Ramos (cell line): ENCODE measurements at regions not wholly inside any gene's neighbourhood (a gene's known extent, or its start where the extent isn't known, plus 50 kb on each side); places are given as distances from the start of the nearest gene placed in this dataset.

Experiments used
- in situ Hi-C: fragments of 300-500 bp; cut with MboI; formaldehyde crosslinking; loops from one replicate; pipeline ENCODE4 v1.14.3; 2022; ENCODE audit warnings: low sequenced_read_pairs; ENCODE audit not compliant: unreplicated experiment

GRCh38 chr12:127419111-127419510, 847.9 kb upstream of the TMEM132C start:
- in situ Hi-C loops = no loop called here

- in situ Hi-C loops = no loop called here
Measured at GRCh38 chr12:127421614-127422013, 845.4 kb upstream of the TMEM132C start.

- in situ Hi-C loops = no loop called here
Measured at GRCh38 chr12:127422935-127423566, 843.9 kb upstream of the TMEM132C start.

- in situ Hi-C loops = no loop called here
Measured at GRCh38 chr12:127425474-127425873, 841.5 kb upstream of the TMEM132C start.

GRCh38 chr12:127428420-127428819, 838.5 kb upstream of the TMEM132C start:
- in situ Hi-C loops = no loop called here

GRCh38 chr12:127429551-127430285, 837.3 kb upstream of the TMEM132C start:
- in situ Hi-C loops = no loop called here

- in situ Hi-C loops = no loop called here
Measured at GRCh38 chr12:127430401-127430800, 836.6 kb upstream of the TMEM132C start.

GRCh38 chr12:127431177-127431576, 835.8 kb upstream of the TMEM132C start:
- in situ Hi-C loops = no loop called here

- in situ Hi-C loops = no loop called here
Measured at GRCh38 chr12:127431594-127431993, 835.4 kb upstream of the TMEM132C start.

GRCh38 chr12:127435439-127435838, 831.5 kb upstream of the TMEM132C start:
- in situ Hi-C loops = no loop called here

GRCh38 chr12:127438512-127439244, 828.3 kb upstream of the TMEM132C start:
- in situ Hi-C loops = no loop called here

GRCh38 chr12:127445581-127446139, 821.3 kb upstream of the TMEM132C start:
- in situ Hi-C loops = no loop called here

GRCh38 chr12:127448906-127449305, 818.1 kb upstream of the TMEM132C start:
- in situ Hi-C loops = no loop called here

GRCh38 chr12:127450826-127451225, 816.1 kb upstream of the TMEM132C start:
- in situ Hi-C loops = no loop called here

GRCh38 chr12:127455347-127456265, 811.4 kb upstream of the TMEM132C start:
- in situ Hi-C loops = no loop called here

- in situ Hi-C loops = no loop called here
Measured at GRCh38 chr12:127457726-127458125, 809.2 kb upstream of the TMEM132C start.

- in situ Hi-C loops = no loop called here
Measured at GRCh38 chr12:127459166-127459565, 807.8 kb upstream of the TMEM132C start.

- in situ Hi-C loops = no loop called here
Measured at GRCh38 chr12:127459687-127460086, 807.3 kb upstream of the TMEM132C start.

- in situ Hi-C loops = no loop called here
Measured at GRCh38 chr12:127463237-127463636, 803.7 kb upstream of the TMEM132C start.

- in situ Hi-C loops = no loop called here
Measured at GRCh38 chr12:127469331-127469730, 797.6 kb upstream of the TMEM132C start.
